Tibial nerve (tissue), 3 donors: ENCODE measurements at regions not wholly inside any gene's neighbourhood (a gene's known extent, or its start where the extent isn't known, plus 50 kb on each side); places are given as distances from the start of the nearest gene placed in this dataset.

ENCODE experiments used
- POLR2A ChIP-seq, 2 donors: fragments of 450-650 bp; IDR thresholded peaks; one replicate each; pipeline ENCODE4 v1.6.1; 2017; ENCODE audit warnings: antibody characterized with exemption in 2 of 2, mild to moderate bottlenecking in 2 of 2, moderate library complexity in 2 of 2
- TF ChIP-seq, protein P1 (sequence below), 5 experiments: fragments of 200-600 bp in 3 of 5; fragments of 450-650 bp in 2 of 5; sonication (generic) in 3 of 5; IDR thresholded peaks; one replicate each; pipeline ENCODE4 v1.5.1; 2016 to 2019; ENCODE audit warnings: antibody characterized with exemption in 5 of 5, mild to moderate bottlenecking in 3 of 5, moderate library complexity in 2 of 5

- TF ChIP-seq, protein P1, sequence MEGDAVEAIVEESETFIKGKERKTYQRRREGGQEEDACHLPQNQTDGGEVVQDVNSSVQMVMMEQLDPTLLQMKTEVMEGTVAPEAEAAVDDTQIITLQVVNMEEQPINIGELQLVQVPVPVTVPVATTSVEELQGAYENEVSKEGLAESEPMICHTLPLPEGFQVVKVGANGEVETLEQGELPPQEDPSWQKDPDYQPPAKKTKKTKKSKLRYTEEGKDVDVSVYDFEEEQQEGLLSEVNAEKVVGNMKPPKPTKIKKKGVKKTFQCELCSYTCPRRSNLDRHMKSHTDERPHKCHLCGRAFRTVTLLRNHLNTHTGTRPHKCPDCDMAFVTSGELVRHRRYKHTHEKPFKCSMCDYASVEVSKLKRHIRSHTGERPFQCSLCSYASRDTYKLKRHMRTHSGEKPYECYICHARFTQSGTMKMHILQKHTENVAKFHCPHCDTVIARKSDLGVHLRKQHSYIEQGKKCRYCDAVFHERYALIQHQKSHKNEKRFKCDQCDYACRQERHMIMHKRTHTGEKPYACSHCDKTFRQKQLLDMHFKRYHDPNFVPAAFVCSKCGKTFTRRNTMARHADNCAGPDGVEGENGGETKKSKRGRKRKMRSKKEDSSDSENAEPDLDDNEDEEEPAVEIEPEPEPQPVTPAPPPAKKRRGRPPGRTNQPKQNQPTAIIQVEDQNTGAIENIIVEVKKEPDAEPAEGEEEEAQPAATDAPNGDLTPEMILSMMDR (IDR thresholded peaks at IDR 0.05): no peak
- no peak for TF ChIP-seq POLR2A (IDR thresholded peaks at IDR 0.05)
These were observed 81.4 kb upstream of the BMPER start for GRCh38 chr7:33823913-33824312.
